SK-N-SH treated with all-trans-retinoic acid at 6 μM for 48 hours (cell line): ENCODE measurements at regions not wholly inside any gene's neighbourhood (a gene's known extent, or its start where the extent isn't known, plus 50 kb on each side); places are given as distances from the start of the nearest gene placed in this dataset.

Experiments used
- BACH2 ChIP-seq: fragments of 250-450 bp; sonication (Bioruptor Pico); IDR thresholded peaks from 2 replicates; pipeline ENCODE4 v1.9.0; 2021; ENCODE audit warnings: mild to moderate bottlenecking, borderline replicate concordance
- CSDC2 ChIP-seq: fragments of 250-450 bp; sonication (Bioruptor Pico); IDR thresholded peaks from 2 replicates; pipeline ENCODE4 v1.5.0; 2020; ENCODE audit warnings: mild to moderate bottlenecking, moderate library complexity
- ESRRG ChIP-seq: fragments of 250-450 bp; sonication (Bioruptor Pico); IDR thresholded peaks from 2 replicates; pipeline ENCODE4 v1.6.1; 2021; ENCODE audit warnings: mild to moderate bottlenecking
- PPARA ChIP-seq: fragments of 250-450 bp; sonication (Bioruptor Pico); IDR thresholded peaks from 2 replicates; pipeline ENCODE4 v1.5.0; 2020; ENCODE audit warnings: mild to moderate bottlenecking, borderline replicate concordance
- RARB ChIP-seq: fragments of 250-450 bp; sonication (Bioruptor Pico); IDR thresholded peaks from 2 replicates; pipeline ENCODE4 v1.8.0; 2021; ENCODE audit warnings: mild to moderate bottlenecking, moderate library complexity
- SNAI2 ChIP-seq: fragments of 250-450 bp; sonication (Bioruptor Pico); IDR thresholded peaks from 2 replicates; pipeline ENCODE4 v1.5.0; 2020; ENCODE audit warnings: mild to moderate bottlenecking, moderate library complexity
- ZC3H10 ChIP-seq: fragments of 250-450 bp; sonication (Bioruptor Pico); IDR thresholded peaks from 2 replicates; pipeline ENCODE4 v1.5.1; 2021; ENCODE audit warnings: mild to moderate bottlenecking, moderate library complexity
- ZNF70 ChIP-seq: fragments of 450-650 bp; formaldehyde crosslinking; IDR thresholded peaks from 2 replicates; pipeline ENCODE4 v1.5.0; 2020; ENCODE audit warnings: mild to moderate bottlenecking, moderate library complexity
- TF ChIP-seq, protein P1 (sequence below): fragments of 250-450 bp; sonication (Bioruptor Pico); IDR thresholded peaks from 2 replicates; pipeline ENCODE4 v1.5.1; 2021; ENCODE audit warnings: mild to moderate bottlenecking, moderate library complexity
- TF ChIP-seq, protein P2 (sequence below): fragments of 250-450 bp; sonication (Bioruptor Pico); IDR thresholded peaks from 2 replicates; pipeline ENCODE4 v1.8.0; 2020; ENCODE audit warnings: mild to moderate bottlenecking, moderate library complexity, borderline replicate concordance

DNA sequence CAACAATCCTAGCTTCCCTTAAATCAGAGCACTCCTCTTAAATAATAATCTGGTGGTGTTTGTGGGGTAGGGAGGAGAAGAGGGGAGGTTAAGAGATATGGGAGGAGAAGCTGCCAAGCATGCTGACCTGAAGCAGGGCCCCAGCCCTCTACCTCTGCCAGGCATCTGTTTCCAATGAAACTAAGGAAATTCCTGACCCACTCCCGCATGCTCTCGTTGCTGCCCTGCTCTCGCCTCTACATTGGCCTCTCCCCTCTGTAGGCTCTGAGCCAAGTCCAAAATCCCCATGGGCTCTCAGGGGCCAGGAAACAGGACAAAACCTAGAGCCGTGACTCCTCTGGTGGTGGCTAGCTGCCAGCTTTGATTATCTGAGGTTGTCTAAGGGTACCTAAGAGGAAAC is 559.5 kb upstream of the CDH11 start:
- TF ChIP-seq, protein P1, sequence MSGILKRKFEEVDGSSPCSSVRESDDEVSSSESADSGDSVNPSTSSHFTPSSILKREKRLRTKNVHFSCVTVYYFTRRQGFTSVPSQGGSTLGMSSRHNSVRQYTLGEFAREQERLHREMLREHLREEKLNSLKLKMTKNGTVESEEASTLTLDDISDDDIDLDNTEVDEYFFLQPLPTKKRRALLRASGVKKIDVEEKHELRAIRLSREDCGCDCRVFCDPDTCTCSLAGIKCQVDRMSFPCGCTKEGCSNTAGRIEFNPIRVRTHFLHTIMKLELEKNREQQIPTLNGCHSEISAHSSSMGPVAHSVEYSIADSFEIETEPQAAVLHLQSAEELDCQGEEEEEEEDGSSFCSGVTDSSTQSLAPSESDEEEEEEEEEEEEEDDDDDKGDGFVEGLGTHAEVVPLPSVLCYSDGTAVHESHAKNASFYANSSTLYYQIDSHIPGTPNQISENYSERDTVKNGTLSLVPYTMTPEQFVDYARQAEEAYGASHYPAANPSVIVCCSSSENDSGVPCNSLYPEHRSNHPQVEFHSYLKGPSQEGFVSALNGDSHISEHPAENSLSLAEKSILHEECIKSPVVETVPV (CRISPR knock-in tag): no peak
- TF ChIP-seq RARB (CRISPR knock-in tag) (no peak), PPARA (CRISPR knock-in tag) (no peak), ZNF70 (CRISPR knock-in tag) (no peak), ESRRG (no peak), CSDC2 (CRISPR knock-in tag) (no peak), BACH2 (CRISPR knock-in tag) (no peak), ZC3H10 (no peak), SNAI2 (CRISPR knock-in tag) (no peak)
- TF ChIP-seq, protein P2, sequence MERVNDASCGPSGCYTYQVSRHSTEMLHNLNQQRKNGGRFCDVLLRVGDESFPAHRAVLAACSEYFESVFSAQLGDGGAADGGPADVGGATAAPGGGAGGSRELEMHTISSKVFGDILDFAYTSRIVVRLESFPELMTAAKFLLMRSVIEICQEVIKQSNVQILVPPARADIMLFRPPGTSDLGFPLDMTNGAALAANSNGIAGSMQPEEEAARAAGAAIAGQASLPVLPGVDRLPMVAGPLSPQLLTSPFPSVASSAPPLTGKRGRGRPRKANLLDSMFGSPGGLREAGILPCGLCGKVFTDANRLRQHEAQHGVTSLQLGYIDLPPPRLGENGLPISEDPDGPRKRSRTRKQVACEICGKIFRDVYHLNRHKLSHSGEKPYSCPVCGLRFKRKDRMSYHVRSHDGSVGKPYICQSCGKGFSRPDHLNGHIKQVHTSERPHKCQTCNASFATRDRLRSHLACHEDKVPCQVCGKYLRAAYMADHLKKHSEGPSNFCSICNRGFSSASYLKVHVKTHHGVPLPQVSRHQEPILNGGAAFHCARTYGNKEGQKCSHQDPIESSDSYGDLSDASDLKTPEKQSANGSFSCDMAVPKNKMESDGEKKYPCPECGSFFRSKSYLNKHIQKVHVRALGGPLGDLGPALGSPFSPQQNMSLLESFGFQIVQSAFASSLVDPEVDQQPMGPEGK (CRISPR knock-in tag): no peak
